ENCODE measurements at regions not wholly inside any gene's neighbourhood (a gene's known extent, or its start where the extent isn't known, plus 50 kb on each side); places are given as distances from the start of the nearest gene placed in this dataset.

GRCh38 chr2:122032264-122032645 is 276.8 kb downstream of the TSN start:
- Histone ChIP-seq H3K4me2 (no peak overlapping the region), H3K36me3 (ENCODE audit: low read depth) (no peaks in the 10 kb centered on the region), H3K4me3 (no peak overlapping the region), H3F3A (ENCODE audit: insufficient read depth, low read depth) (no peaks in the 10 kb centered on the region), H3K4me1 (replicated peaks; ENCODE audit: insufficient read depth) (no peaks in the 10 kb centered on the region), H3K79me2 (ENCODE audit: low read depth) (no peaks in the 10 kb centered on the region), H3K27ac (no peak overlapping the region), H4K20me1 (ENCODE audit: insufficient read depth) (no peaks in the 10 kb centered on the region), H2AFZ (no peak overlapping the region), H3K9me3 (ENCODE audit: insufficient read depth, low read depth) (no peaks in the 10 kb centered on the region), H3K9me2 (ENCODE audit: insufficient read depth) (no peaks in the 10 kb centered on the region), H3K27me3 (ENCODE audit: insufficient read depth, low read depth) (peaks cover 92% of the 10 kb centered on the region)
- no TSS peak for BruUV-seq (replicated peaks)
- TF ChIP-seq CTCF (conservative IDR thresholded peaks at IDR 0.05) = no peak
- no peak for TF ChIP-seq EZH2 (IDR thresholded peaks at IDR 0.05; ENCODE audit: low read depth)
- DNase-seq = no peak
- CTCF ChIA-PET = no interaction called here
- POLR2A ChIA-PET (ENCODE audit: unreplicated experiment) = no interaction called here
- intact Hi-C loops (cut with micrococcal nuclease; ENCODE audit: unreplicated experiment) = no loop called here

- Histone ChIP-seq H4K20me1 (ENCODE audit: insufficient read depth) (no peaks in the 10 kb centered on the region), H3K4me2 (no peak overlapping the region), H3K4me1 (replicated peaks; ENCODE audit: insufficient read depth) (no peaks in the 10 kb centered on the region), H3K79me2 (ENCODE audit: low read depth) (no peaks in the 10 kb centered on the region), H3K9me3 (ENCODE audit: insufficient read depth, low read depth) (no peaks in the 10 kb centered on the region), H3K27me3 (ENCODE audit: insufficient read depth, low read depth) (peaks cover 77% of the 10 kb centered on the region), H3F3A (ENCODE audit: insufficient read depth, low read depth) (no peaks in the 10 kb centered on the region), H3K9me2 (ENCODE audit: insufficient read depth) (no peaks in the 10 kb centered on the region), H2AFZ (no peak overlapping the region), H3K27ac (no peak overlapping the region), H3K36me3 (ENCODE audit: low read depth) (no peaks in the 10 kb centered on the region), H3K4me3 (no peak overlapping the region)
- ChIA-PET POLR2A (ENCODE audit: unreplicated experiment) (no interaction called here), CTCF (no interaction called here)
- TF ChIP-seq CTCF (conservative IDR thresholded peaks at IDR 0.05) = no peak
- TF ChIP-seq EZH2 (IDR thresholded peaks at IDR 0.05; ENCODE audit: low read depth) = no peak
- intact Hi-C loops (cut with micrococcal nuclease; ENCODE audit: unreplicated experiment) = no loop called here
- no TSS peak for BruUV-seq (replicated peaks)
- no peak for DNase-seq
These were observed 278.3 kb downstream of the TSN start for GRCh38 chr2:122033778-122034177.

- no peaks in the 10 kb centered on the region for H3K4me1 ChIP-seq (replicated peaks; ENCODE audit: insufficient read depth)
- CTCF ChIA-PET = no interaction called here
- no peaks in the 10 kb centered on the region for H3F3A ChIP-seq (ENCODE audit: insufficient read depth, low read depth)
These were observed 278.9 kb downstream of the TSN start for GRCh38 chr2:122034344-122034743.

More at GRCh38 chr2:122034344-122034743, 278.9 kb downstream of the TSN start:
- no peak overlapping the region for H3K4me3 ChIP-seq
- H3K9me2 ChIP-seq (ENCODE audit: insufficient read depth) = no peaks in the 10 kb centered on the region
- no peak for DNase-seq
- H2AFZ ChIP-seq = no peak overlapping the region
- POLR2A ChIA-PET (ENCODE audit: unreplicated experiment) = no interaction called here
- H3K79me2 ChIP-seq (ENCODE audit: low read depth) = no peaks in the 10 kb centered on the region
- intact Hi-C loops (cut with micrococcal nuclease; ENCODE audit: unreplicated experiment) = no loop called here
- peaks cover 72% of the 10 kb centered on the region for H3K27me3 ChIP-seq (ENCODE audit: insufficient read depth, low read depth)
- H4K20me1 ChIP-seq (ENCODE audit: insufficient read depth) = no peaks in the 10 kb centered on the region
- TF ChIP-seq EZH2 (IDR thresholded peaks at IDR 0.05; ENCODE audit: low read depth) (no peak), CTCF (conservative IDR thresholded peaks at IDR 0.05) (no peak)
- BruUV-seq (replicated peaks) = no TSS peak
- no peak overlapping the region for H3K4me2 ChIP-seq
- H3K27ac ChIP-seq = no peak overlapping the region
- H3K36me3 ChIP-seq (ENCODE audit: low read depth) = no peaks in the 10 kb centered on the region
- H3K9me3 ChIP-seq (ENCODE audit: insufficient read depth, low read depth) = no peaks in the 10 kb centered on the region

All from PC-9 (cell line).